ENCODE measurements at regions not wholly inside any gene's neighbourhood (a gene's known extent, or its start where the extent isn't known, plus 50 kb on each side); places are given as distances from the start of the nearest gene placed in this dataset.

GRCh38 chr4:165723051-165723795 is 149.8 kb upstream of the TLL1 start:
- no peak for TF ChIP-seq CTCF (conservative IDR thresholded peaks at IDR 0.05 in 1 of 2, IDR thresholded peaks at IDR 0.05 in 1 of 2; ENCODE audit: low read depth in 1 of 2, low read length in 2 of 2)
- no peak for TF ChIP-seq EZH2 (IDR thresholded peaks at IDR 0.05; ENCODE audit: low read length, missing control alignments)

All from fibroblast of lung (primary cell).